KBM-7 (cell line): ENCODE measurements at regions not wholly inside any gene's neighbourhood (a gene's known extent, or its start where the extent isn't known, plus 50 kb on each side); places are given as distances from the start of the nearest gene placed in this dataset.

Experiments
- DNase-seq: peaks from one replicate; pipeline ENCODE4 v3.0.0-alpha.2; 2015
- in situ Hi-C: fragments of 300-500 bp; cut with MboI; formaldehyde crosslinking; loops from 2 replicates; pipeline ENCODE4 v1.14.3; 2020; ENCODE audit warnings: low sequenced_read_pairs, low pct_unique_long_range_greater_than_20kb, mixed read lengths

DNA sequence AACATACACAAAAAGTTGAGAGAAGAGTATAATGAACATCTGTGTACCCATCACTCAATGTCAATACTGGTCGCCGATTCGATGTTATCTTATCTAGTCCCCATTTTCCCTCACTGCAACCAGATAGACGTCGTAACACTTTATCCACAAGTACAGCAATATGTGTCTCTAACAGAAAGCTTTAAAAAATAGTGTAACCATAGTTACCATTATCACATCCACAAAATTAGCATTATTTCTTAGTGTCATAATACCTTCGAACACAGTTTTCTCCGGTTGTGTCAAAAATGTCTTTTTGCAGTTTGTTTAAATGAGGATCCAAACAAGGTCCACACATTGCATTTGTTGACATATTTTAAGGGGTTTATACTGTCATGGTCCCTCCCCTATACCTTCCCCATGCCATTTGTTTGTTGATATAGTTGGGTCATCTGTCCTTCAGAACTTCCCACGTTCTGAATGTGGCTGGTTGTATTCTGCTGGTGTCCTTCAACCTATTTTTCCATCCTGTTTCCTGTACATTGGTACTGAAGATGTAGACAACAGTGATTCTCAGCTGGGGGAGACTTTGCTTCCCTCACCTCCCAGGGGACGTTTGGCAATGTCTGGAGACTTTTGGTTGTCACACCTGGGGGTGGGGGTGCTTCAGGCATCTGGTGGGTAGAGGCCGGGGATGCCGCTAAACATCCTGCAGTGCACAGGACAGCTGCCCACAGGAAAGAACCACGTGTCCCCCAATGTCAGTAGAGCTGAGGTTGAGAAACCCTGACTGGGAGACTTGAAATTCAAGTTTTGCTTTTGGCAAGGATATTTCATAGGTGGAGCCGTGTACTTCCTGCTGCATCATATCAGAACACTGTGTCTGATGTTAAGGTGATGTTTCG, 72.7 kb upstream of the SPRED2 start:
- in situ Hi-C loops, result no loop called here
- no peak for DNase-seq

DNA sequence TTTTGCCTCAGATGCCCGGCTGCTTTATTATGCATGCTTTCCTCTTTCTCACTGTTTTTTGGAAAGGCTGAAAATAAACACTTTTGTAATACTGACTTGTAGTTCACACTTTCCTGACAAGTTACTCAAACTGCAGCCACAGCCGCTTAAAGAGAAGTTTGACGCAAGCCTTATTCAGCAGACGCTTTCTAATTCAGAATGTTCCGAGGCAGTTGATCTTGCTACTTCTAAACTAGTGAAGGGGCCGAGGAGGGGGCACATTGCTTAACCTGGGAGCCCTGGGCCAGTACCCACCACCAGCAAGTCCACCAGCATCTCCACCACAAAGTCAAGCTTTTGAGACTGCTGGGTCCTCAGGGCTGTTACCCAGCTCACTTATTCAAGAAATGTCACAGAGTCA, 71.8 kb upstream of the SPRED2 start:
- in situ Hi-C loops, result no loop called here
- no peak for DNase-seq

DNA sequence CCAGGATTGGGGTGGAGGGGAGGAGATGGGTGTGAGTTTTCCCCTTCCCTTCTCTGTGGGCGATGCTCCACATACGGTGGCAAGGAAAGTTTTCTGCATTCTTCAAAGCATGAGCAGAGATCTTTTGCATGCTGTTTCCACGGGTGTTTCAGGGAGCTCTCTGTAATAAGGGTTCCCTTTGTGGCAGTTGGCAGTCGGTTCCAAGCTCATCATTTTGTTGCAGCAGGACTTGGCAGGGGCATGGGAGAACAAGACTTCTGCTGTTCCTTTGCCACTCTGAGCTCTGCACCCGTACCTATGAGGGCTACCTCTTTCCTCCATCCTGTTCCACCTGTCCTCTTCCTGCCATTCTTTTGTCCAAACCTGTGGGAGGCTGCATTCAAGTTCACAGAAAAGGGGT, 71.3 kb upstream of the SPRED2 start:
- in situ Hi-C loops, result no loop called here
- no peak for DNase-seq

DNA sequence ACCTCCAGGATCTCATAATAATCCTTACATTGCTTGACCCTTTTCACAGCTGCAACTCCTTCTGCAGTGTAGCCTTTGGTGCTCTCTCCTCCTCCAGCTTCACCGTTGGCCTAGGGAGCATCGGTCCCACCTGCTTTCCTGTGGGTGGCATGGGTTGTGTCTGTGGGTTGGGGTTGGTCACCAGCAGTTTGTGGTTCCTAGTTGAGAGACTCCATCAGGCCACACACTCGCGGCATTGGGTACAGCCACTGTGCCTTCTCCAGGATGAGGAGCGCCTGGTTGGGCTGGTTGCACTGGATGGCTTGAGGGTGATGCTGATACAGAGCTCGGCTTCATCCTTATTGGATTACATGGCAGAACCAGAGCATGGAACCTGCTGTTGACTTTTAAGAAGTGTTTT, 69.4 kb upstream of the SPRED2 start:
- DNase-seq, result no peak
- in situ Hi-C loops, result no loop called here

DNA sequence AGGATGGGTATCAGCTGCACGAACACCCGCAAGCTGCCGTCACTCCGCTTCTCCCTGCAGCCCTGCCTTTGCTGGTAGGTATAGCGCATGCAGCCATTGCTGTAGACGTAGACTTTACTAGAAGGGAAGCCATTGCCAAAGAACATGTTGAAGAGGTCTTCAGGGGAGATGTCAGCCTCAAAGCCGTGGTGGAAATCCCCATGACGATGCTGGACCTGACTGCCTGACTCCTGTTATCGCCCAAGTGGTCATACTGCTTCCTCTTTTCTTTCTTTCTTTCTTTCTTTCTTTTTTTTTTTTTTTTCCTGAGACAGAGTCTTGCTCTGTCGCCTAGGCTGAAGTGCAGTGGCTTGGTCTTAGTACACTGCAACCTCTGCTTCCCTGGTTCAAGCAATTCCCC, 68.7 kb upstream of the SPRED2 start:
- in situ Hi-C loops, result no loop called here
- no peak for DNase-seq

DNA sequence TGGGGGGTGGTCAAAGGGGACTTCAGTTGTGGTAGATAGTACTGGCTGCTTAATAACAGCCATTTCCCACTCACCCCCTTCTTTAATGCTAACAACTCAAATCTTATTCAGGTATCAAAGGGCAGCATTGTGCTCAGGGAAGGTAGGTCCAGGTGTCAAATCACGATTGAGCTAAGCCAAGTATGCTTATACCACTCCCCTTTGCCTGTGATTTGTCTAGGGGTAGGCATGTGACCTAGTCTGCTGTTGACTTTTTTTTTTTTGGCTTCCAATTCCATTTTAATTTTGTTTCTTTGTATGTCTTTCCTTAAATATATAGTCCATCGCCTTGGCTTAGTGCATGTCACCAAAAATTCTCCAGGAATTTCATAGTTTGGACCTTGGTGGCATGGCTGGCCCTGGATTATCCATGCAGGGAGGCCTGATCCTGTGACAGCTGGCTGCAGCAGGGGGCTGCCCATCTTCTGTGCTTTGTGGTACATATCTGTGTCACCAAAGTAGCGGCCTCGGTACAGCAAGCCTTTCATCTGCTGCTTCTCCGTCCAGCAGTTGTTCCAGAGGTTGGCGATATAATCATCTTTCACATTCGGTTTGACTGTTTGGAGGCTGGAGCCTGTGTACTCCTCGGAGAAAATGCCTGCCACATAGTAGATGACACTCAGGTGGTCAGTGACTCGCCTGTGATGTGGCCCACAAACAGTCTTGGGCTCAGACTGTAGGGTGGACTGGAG, 68.1 kb upstream of the SPRED2 start:
- in situ Hi-C loops, result no loop called here
- DNase-seq, result no peak

DNA sequence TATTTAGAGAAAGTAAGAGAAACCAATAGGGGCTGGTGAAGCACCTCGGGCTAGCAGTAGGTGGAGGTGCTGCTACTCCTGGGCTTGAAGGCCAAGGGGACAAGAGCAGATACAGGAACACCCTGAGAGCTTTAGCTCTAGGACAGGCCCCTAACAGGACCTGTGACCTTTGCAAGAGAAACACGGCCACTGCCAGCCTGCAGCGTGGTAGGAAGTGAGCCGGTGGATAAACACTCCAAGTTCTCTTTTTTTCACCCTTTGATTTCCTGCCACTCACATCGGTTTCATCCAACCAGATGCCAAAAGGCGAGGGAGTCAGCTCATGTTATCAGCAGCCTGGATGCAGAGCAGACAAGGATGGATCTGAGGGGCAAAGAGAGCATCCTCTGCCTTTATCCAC, 66.8 kb upstream of the SPRED2 start:
- in situ Hi-C loops, result no loop called here
- DNase-seq, result peak; percentile 51

DNA sequence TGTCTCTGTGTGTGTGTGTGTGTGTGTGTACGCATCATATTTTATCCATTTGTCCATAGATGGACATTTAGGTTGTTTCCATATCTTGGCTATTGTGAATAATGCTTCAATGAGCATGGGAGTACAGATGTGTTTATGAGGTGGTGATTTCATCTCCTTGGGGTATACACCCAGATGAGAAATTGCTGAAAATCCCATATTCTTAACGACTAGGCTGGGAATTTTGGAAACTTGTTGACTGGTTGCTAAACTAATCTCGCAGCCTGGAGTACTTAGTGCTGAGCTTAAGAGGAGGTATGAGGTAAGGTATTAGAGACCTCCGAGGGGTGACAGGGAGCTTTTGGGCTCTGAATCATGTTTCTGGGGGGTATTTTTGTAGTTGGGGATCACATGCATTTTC, 66.0 kb upstream of the SPRED2 start:
- DNase-seq, result no peak
- in situ Hi-C loops, result no loop called here

DNA sequence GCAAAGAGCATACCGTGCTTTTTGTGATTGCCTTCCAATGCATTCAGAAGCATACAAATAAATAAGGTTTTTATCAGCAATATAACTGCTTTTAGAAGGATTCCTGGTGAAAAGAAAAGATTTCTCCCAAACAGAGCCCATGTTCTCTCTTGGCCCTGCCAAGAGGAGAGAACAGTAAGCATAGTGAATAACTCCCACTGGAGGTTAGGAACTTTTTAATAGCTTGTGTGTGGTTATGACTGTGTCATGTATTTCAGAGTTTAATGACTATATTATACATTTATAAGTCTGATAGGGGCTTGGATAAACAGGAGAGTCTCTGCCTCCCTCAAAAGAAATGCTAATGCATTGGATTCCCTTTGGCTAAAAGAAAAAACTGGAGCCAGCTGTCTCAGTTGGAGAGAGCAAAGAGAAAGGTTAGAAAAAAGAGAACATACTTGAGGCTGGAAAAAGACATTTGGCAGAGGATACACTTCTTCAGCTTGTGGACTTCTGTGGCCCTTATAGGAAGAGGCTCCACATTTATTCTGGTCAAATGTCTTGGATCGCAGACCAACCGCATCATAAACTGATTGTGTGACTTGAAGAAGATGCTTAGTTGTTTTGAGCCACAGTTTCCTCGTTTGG, 63.0 kb upstream of the SPRED2 start:
- in situ Hi-C loops, result no loop called here
- no peak for DNase-seq

DNA sequence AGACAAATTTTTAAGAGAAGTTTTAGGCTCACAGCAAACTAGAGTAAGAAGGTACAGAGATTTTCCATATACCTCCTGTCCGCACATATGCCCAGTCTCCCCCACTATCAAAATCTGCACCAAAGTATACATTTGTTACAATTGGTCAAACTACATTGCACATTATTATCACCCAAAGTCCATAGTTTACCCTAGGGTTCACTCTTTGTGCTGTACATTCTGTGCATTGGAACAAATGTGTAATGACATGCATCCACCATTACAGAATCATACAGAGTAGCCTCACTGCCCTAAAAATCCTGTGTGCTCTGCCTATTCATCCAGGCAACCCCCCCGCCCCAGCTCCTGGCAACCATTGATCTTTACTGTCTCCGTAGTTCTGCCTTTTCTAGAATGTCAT, 61.7 kb upstream of the SPRED2 start:
- in situ Hi-C loops, result no loop called here
- DNase-seq, result no peak

DNA sequence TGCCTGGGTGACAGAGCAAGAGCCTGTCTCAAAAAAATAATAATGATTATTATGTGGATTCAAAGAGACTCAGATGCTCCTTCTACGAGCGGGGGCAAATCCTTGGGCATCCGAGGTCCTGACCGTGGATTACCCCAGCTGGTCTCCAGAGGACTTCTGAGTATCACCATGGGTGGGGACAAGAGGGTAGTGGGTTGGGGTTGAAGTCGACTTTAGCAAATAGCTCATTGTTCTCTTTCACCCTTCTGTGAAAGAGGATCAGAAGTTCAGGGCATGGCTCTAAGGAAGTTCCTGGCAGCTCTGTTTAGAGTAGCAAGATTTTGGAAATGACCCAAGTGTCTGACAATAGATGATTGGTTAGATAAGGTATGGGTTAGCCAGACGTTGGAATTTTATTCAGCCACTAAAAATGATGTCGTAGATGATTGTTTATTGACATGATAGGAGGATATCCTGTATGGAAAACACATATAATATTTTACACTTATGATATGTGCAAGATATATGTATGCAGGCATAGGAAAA, 59.0 kb upstream of the SPRED2 start:
- DNase-seq, result peak; percentile 7
- in situ Hi-C loops, result no loop called here

DNA sequence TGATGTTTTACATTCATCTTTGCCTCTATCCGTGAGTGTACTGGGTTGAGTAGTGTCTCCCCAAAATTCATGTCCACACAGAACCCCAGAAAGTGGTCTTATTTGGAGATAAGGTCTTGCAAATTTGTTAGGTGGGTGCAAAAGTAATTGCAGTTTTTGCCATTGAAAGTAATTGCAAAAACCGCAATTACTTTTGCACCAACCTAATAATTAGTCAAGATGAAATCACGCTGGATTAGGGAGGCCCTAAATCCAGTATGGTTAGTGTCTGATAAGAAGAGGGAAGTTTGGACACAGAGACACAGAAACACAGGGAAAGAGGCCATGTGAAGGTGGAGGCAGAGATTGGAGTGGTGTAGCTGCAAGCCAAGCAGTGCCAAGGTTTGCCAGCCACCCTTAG, 57.8 kb upstream of the SPRED2 start:
- in situ Hi-C loops, result no loop called here
- DNase-seq, result no peak

DNA sequence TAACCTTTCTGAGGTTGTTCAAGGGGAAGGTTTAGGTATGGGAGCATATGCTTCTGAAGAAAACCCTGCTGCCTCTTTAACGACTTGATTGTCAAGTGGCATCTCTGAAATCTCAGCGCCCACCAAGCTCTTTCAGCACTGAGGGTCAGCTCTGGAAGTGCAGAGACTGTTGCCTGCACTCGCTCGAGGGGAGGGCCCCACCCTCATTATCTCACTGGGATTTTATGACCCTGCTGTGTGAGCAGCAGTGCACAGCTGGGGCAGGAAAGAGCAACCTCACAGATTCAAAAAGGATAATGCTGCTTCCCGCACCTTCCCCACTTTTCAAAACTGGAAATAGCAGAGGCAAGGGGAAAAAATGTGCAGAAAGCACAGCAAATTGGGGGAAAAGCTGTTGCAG, 56.9 kb upstream of the SPRED2 start:
- no peak for DNase-seq
- in situ Hi-C loops, result no loop called here

DNA sequence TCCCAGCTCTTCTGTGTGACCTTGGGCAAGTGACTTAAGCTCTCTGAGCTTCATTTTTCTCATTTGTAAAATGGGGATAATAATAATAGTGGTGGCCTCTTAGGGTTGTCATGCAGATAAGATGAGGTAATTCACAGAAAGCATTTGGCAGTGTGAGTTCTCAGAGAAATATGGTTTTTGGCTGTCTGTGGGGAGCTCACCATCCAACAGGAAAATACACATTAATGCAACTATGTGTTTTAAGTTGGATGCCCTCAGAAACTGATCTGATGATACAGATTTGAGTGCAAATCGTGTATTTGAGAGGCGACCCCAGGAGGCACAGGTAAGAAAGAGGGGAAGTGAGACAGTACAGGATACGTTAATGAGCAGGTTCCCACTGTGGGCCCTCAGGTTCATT, 56.1 kb upstream of the SPRED2 start:
- no peak for DNase-seq
- in situ Hi-C loops, result no loop called here

DNA sequence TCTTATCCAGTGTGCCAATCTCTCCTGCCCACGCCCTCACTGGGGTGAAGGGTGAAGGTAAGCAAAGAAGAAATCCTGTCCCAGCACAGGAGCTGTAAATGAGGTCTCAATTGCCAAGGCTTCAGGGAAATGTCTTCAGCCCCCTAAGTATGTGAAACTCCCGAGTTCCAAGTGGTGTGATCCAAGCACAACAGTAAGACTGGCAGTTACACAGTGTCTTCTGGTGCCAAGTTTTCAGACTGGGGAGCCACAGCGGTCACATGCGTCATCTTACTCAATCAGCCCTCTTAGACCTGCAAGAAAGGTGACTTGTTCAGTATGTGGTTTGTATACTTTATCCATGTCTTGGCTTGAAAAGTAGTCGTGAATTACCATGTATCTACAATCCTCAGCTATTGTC, 55.0 kb upstream of the SPRED2 start:
- no peak for DNase-seq
- in situ Hi-C loops, result no loop called here

DNA sequence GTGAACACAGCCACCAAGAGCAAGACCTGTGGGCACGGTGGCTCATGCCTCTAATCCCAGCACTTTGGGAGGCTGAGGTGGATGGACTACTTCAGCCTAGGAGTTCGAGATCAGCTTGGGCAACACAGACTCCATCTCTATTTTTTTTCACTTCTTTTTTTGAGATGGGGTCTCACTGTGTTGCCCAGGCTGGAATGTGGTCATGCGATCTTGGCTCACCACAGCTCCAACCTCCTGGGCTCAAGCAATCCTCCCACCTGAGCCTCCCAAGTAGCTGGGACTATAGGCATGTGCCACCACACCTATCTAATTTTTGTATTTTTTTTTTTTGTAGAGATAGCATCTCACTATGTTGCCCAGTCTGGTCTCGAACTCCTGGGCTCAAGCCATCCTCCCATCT, 54.4 kb upstream of the SPRED2 start:
- in situ Hi-C loops, result no loop called here
- no peak for DNase-seq

DNA sequence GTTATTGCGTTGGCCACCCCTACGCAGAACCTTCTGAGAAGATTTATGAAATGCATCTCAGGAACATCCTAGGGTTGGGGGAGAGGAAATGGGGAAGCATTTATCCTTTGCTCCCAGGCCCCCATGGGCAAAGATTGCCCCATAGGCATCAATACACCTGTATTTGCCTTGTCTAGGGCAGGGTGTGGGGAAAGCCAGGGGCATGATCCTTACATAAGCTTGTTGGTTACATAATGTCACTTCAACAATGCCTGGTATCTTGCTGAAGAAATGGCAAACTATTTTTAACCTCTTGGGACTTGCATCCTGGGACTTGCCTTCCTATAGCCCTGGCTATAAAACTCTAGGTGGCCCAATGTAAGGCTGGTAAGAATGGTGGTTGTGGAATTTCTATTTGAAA, 53.9 kb upstream of the SPRED2 start:
- in situ Hi-C loops, result no loop called here
- DNase-seq, result no peak

DNA sequence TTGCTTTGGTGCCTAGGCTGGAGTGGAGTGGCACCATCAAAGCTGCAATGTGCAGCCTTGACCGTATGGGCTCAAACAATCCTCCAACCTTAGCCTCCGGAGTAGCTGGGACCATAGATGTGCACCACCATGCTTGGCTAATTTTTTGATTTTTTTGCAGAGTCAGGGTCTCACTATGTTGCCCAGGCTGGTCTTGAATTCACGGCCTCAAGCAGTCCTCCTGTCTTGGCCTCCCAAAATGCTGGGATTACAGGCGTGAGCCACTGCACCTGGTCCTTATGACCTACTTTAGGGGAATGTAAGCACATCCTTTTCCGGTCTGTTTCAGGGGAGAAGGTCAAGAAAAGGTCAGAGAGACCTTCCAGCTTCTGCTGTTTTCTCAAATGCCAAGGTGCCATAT, 53.4 kb upstream of the SPRED2 start:
- no peak for DNase-seq
- in situ Hi-C loops, result no loop called here

DNA sequence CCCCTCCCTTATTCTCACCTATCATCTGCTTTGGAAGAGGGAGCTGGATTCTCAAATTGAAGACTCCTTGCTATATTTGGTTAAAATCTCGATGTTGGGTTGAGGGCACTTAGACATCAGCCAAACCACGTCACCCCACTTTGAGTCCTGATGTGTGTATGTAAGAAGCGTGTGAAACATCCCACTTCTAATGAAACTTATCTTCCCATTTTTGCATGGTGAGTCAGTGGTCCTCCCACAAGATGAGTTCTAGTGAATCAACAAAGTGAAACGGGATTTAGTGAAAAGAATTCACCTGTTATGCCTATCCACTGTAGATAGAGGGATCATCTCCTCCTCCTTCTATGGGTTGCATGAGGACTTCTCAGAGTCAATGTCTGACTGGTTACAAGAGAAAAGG, 51.4 kb upstream of the SPRED2 start:
- in situ Hi-C loops, result no loop called here
- DNase-seq, result no peak

DNA sequence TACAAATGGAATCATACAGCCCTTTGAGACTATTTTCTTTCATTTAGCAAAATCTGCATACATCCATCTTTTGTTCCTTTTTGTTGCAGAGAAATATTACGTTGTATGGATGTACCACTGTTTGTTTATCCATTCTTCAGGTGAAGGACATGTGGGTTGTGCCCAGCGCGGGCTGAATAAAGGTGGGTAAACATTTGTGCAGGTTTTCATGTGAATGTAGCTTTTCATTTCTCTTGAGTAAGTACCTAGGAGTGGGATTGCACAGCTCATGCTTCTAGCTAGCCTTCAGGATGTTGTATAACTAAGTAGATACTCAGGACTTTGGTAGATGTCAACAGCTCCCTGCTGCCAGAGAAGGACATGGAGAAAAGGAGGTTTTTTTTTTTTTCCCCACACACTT, 50.6 kb upstream of the SPRED2 start:
- in situ Hi-C loops, result no loop called here
- DNase-seq, result no peak
